GM19328 (cell line): ENCODE measurements at regions not wholly inside any gene's neighbourhood (a gene's known extent, or its start where the extent isn't known, plus 50 kb on each side); places are given as distances from the start of the nearest gene placed in this dataset.
"Not testable (repeated sequence)": the region's sequence is repeated elsewhere in the genome, so short reads cannot be mapped to it uniquely, and the experiment has no call there.

Source experiments
- ATAC-seq: cut with Tn5 transposase; IDR thresholded peaks from one replicate; pipeline ENCODE4 v1.9.1; 2021; ENCODE audit warnings: mild to moderate bottlenecking, moderate library complexity; ENCODE audit not compliant: unreplicated experiment

DNA sequence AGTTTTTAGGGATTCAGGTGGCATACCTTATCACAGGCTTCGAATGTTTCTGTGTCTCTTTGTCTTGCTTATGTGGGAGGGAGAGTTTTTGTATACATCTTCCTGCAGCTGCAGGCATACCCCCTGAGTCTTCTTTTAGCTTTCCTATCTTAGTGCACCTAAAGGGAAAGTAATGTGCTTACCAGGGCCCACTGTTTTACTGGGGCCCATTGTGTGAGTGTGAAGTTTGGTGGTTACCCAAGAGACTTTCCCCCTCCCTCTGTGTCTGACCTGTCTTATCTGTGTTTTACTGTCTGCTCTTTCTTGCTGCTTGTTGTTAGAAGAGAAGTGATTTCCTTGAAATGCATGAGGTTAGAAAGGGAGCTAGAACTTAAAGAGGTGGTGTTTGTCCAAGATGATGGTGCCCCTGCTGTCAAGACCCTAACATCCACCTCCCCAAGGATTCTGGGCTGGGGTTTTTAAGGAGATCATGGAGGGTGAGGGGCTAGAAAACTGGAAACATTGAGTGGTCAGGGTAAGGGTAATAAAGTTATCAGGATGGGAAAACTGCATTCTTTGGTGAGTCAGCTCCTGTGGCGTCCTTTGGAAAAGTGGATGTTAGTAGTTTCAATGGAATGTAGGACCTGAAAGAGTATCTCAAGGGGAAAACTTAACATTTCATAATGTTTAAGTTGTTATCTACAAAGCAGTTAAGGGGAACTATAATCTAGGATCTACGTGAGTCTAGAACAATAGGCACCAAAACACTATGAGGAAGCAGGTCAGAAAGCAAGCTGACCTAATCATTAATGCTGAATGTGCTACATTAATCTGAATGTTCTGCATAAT, 583.5 kb upstream of the TUSC1 start:
- ATAC-seq: no peak

DNA sequence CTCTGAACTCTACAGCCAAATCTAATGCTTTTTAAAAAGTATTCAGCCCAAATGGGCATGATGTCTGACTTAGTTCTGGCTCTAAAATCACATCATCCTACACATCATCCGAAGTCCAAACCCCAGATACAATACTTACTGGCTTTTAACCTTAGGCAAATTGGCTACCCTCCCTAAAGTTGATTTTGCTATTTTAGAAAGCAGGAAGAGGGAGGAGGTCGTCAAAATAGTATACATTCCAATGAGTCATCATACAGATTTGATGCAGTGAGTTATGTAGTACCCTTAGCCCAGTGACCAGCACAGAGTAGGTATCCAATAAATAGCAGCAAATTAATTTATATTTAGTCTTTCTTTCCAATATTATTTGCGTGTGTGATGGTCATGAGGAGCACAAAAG, 582.0 kb upstream of the TUSC1 start:
- no peak for ATAC-seq

DNA sequence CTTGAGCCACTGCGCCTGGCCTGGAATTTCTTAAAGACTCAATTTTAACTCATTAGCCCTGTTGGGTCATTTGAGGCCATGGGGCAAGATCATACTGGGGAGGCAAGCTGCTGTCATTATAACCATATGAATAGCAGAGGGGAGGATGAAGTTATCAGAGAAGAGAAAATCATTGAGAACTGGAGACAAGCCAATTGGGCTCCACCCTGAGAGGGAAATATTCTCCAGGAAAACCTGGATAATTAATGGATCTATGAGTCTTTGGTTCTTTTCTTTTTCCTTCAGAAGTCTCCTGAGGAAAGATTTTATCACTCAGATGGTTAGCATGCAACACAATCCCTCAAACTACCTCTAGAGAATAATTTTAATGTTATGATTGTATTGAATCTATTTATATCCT, 569.6 kb upstream of the TUSC1 start:
- no peak for ATAC-seq

DNA sequence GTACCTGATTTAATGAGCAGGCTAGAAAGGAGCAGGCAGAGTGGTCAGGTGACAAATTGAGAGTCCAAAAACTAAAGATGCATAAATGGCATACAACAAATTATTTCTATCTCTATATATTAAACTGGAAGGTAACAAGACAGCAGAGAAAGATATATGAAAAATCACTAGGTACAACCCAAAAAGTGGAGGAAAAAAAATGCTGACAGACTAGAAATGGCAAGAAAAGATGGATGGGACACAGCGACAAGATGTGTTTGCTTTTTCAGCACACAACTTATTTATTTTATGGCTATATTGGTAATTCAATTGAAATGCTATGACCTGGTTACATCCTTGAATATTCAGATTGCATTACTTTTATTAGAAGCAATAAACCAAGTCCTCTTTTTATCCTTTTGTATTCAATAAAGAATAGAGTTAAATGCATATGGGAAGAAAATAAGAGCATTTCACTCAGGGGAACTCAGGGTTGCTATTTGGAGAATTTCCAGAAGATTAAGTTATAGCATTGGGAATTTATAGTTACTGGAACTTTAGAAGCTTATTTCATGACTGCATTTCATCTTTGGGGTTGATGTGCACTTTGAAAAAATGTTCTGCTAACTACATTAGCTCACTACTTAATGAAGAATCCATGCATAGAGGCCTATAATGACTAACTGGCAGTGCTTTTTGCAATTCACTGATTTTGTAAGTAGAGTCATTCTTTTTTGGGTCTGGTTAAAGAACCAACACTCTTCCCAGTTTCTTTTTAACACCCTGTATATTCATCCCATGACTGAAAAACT, 566.6 kb upstream of the TUSC1 start:
- ATAC-seq: no peak

DNA sequence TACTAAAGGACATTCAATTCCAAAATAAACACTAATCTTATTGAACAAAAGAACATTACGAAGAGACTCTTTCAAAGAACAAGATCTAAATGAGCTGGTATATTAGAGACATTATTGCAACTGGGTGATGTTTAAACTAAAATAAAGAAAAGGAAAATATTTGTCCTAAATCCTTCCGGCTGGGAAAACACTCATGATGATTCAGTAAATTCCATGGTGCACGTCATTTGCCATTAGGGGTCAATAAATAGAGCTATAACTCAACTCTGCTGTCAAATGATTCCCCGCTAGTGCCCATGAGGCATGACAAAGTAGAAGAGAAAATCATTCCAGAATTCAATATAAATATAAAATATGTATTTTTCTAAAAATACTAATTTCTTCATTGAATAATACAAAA, 565.5 kb upstream of the TUSC1 start:
- no peak for ATAC-seq

DNA sequence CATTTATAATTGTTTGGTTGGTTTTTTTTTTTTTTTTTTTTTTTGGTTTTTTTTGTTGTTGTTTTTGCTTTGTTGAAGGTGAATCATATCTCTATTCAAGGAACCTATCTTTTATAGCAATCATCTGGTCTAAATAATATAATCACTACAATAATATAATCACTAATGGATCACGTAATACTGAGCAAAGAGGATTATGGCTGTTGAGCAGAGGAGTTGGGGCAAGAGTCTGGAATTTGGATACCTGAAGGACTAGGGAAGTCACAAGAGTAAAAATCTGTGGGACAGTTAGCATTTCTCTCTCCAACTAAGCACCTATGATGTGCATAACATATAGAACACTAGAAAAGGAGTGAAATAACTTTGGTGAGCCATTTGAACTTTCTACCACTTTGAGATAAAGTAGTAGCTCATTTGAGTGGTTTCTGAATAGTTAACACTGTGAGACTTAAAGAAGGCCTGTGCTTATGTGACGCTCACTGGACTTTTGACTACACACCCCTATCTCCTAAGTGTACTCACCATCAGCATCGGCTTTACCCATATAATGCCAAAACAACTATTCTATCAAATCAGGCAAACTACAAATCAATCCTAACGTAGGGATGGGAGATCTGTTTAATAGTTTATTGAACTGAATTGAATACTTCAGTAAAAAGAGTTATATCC, 564.9 kb upstream of the TUSC1 start:
- ATAC-seq: no peak

DNA sequence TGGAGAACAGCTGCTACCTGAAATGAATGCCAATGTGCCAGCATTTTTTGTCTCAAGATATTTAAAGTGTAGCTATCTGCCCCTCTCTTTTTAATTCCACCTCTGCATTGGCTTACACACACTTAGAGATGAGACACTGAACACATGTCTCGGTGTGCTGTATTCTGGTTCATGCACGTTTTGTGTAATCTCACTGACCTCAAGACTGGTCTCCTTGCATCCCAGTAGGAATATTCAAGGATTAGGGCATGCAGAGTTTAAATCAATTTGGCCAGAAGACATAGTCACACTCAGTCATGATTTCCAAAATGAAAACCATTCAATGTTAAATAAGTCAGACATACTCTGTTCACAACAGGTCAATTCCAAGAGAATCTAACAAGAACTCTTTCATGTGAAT, 561.8 kb upstream of the TUSC1 start:
- no peak for ATAC-seq

DNA sequence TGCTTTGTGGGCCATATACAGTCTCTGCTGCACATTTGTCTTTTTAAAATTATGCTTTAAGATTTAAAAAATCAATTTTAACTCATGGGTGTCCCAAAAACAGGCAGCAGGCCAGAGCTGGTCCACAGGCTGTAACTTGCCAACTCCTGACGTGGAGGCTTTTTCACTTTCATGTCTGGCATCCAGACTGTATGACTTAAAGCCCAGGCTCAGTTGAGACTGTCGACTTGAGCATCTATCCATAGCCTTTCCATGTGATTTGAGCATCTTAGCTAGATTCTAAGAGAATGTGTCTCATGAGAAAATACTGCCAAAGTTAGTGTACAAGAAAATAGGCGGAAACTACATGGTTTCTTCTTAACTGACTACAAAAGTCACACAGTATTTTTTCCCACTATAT, 559.0 kb upstream of the TUSC1 start:
- no peak for ATAC-seq

DNA sequence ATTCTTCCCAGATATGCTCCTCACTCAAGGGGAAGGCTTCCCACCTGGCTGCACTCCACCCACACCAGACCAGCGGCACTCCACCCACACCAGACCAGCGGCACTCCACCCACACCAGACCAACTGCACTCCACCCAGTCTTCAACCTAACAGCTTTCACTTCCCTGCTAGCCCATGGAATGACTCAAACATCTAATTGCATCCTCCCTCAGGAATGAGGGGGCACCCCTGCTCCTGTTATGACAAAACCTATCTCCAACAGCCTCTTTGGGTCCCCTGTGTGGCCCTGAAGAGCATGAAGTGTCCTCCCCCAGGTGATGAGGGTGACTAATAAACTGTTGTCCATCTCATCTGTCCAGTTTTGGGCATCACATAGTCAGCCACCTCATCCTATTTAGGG, 556.6 kb upstream of the TUSC1 start:
- no peak for ATAC-seq

DNA sequence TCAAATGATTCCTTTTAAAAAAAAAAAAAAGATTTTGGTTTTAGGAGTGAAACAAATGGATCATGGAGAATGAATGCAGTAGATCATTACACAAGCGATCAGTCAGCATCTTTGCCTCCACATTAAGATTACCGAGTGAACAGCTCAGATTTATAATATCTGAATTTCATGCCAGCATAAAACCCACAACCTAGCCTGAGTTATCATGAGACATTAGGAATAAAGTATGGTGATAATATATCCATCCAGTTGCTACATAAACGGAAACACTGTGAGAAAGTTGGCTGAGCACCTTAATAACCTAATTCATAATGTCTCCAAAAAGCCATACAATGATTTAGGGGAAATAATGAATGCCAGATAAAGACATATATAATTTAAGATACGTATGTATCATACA, 553.1 kb upstream of the TUSC1 start:
- ATAC-seq: no peak

DNA sequence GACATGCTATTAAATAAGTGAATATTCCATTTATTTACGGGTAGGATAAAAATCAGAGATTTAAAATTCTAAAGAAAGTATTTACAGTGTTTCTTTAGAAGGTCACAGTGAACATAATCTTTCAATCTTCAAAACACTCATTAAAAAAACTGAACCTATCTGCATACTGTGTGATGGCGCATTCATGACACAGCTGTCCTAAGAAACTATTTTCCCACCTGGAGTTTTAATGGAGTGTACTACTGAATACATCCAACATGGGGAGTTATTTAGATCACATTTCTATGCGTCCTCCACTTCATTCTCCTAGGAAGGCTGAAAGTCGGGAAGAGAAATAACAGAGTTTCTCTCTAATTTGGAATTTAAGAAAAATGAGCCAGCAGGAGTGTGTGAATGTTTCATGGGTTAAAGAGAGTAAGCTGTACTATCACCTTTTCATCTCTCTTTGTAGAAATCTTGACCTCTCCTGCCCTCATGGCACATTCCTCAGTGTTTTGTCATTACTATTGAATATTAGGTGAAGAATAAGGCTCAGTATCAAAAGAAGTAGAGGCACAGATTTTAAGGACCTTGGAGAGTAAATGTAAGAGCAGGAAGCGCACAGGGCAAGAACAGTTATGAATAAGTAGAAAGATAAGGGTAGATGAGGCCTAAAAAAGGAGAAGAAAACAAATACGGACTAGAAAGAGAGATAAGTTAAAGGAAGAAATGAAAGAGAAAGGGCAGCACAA, 551.2 kb upstream of the TUSC1 start:
- no peak for ATAC-seq

DNA sequence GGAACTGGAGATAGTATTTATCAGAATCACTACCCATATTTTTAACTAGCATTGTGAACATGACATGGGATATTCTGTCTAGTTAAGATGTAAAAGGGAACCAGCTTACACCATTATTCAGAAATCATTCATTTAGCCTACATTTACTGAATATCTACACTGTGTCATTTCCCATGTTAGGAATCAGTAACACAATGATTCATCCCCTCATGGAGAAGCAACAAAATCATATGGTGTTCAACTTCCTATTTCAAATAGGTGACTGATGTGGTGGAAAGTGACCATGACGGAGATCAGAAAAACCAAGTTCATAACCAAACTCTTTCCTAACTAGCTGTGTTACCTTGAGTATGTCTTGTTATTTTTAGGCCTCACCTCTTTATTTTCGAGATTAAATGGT, 550.0 kb upstream of the TUSC1 start:
- no peak for ATAC-seq

DNA sequence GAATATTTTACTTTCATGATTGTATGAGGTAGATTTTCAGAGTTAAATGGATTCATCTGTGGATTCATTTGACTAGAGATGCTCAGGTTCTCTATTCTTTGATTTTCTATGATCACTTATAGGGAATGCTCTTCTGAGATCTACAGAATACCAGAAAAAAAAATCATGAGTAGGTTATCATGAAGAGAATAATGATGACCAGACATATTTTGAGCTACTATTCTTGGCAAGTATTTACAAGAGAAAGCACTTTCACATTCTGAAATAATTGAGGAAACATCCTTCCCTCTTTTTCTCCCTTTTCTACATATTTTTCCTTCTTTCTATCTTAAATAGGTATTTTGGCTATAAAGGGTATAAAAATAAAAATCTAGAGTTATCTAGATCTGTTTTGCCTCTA, 543.0 kb upstream of the TUSC1 start:
- ATAC-seq: no peak

DNA sequence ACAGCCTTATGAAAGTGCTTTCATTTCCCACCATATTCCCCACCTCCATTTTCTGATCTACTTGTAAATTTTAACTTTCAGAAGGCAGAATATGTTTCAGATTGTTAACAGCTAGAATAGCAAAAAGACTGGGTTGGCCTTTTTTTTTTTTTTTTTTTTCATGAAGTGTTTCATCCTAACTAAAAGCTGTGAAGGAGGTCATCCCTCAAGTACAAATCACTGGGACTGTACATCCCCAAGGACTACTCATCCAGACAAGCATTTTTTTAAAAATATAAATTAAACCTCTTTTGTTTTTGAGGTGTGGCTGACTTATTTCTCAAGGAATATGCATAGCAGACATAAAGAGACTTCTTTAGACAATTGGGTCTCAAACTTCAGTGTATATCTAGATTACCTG, 542.1 kb upstream of the TUSC1 start:
- ATAC-seq: no peak

DNA sequence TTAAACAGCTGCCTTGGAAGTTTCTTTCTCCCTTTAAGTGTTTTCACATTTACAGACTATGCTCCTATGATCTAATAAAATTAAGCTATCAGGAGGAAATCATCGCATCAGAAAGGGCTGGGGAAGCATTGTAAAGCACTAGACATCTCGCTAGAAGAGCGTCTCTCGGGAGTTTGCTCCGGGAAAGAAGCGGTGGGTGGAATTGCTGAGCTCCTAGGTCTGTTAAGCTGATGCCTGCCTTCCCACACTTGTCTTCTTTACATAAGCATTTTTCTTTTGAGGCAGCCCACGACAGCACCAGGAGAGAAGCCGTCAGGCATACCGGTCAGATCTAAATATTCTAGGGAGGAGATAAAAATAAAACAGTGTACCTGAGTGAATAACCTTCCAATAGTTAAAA, 541.7 kb upstream of the TUSC1 start:
- no peak for ATAC-seq

DNA sequence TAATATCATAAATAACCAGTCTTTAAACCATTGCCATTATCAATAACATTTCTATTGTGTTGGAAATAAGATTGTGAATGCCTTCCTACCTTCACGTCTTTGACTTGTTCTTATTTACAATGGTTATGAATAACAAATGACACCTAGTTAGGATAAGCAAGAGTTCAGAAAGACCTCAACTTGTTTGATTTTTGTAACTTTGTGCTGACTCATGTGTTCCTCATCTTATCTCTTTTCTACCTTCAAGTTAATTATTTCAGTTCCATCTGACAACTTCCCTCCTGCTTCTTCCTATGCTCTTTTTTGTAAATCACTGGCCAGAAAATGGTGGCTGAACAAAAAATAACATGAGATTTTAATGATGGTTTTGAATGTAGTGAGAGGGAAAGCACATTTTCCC, 538.5 kb upstream of the TUSC1 start:
- no peak for ATAC-seq

DNA sequence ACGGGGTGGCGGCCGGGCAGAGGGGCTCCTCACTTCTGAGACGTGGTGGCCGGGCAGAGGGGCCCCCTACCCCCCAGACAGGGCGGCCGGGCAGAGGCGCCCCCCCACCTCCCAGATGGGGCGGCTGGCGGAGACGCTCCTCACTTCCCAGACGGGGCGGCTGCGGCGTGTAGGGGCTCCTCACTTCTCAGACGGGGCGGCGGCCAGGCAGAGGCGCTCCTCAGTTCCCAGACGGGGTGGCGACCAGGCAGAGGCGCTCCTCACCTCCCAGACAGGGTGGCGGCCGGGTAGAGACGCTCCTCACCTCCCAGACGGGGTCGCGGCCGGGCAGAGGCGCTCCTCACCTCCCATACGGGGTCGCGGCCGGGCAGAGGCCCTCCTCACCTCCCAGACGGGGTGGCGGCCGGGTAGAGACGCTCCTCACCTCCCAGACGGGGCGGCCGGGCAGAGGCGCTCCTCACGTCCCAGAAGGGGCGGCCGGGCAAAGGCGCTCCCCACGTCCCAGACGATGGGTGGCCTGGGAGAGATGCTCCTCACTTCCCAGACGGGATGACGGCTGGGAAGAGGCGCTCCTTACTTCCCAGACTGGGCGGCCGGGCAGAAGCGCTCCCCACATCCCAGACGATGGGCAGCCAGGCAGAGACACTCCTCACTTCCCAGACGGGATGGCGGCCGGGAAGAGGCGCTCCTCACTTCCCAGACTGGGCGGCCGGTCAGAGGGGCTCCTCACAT, 536.6 kb upstream of the TUSC1 start:
- not testable (repeated sequence) for ATAC-seq

DNA sequence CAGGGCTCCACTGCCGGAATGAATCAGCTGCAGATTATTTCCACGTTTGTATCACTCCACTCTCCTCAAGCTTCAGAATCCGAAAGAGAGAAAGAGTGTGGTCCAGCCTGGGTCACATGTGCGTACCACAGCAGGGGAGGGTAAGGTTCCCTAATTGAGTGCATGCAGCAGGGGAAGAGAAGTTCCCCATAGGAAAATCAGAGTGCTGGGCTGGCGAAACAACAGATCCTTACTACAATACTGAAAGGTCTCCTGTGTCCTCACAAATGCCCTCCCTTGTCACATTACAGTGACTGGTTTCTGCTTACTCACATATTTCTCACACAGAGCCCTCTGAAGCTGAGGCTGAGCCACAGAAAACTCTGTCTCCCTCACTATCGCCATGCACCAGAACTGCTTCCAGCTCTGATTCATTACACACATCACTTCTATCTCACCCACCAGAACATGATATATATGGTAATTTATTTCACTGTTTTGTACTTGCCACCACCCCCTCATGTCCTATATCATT, 532.2 kb upstream of the TUSC1 start:
- no peak for ATAC-seq

DNA sequence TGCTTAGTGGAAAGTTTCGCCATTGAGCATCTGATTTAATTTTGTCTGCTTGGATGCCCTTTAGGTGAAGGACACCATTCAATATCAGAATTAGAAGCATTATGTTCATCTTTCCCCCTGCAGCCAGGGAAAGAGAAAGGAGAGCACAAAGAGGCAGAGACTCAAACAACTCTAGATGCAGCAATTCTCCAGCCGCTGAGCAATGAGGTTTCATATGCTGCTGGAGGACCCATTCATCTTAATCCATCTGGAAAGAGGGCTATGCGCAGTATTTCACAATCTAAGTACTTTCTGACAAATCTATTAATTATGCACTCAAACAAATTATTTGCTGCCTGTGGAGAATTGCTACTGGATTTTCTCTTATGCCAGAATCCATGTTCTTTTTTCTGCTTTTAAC, 527.0 kb upstream of the TUSC1 start:
- ATAC-seq: no peak

DNA sequence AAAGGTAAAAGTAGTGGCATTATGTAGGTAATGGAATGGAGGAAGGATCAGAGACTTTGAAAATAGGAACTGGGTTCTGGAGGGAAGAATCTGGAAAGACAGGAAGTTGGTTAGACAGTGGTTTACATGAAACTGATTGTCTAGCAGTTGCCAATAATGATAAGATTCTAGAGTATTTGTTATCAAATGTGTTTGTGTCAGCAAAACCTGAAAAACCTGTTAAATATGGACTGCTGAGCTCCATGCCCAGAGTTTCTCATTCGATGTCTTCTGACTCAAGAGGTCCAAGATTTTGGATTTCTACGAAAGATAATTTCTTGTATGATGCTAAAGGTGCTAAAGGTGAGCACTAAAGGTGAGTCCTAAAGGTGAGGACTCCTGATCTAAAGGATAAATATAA, 515.0 kb upstream of the TUSC1 start:
- no peak for ATAC-seq
